Choroid plexus epithelial cell (primary cell): ENCODE measurements at regions not wholly inside any gene's neighbourhood (a gene's known extent, or its start where the extent isn't known, plus 50 kb on each side); places are given as distances from the start of the nearest gene placed in this dataset.
A peak's percentile ranks its signal among the peaks of the same experiment; 100 is the strongest.

ENCODE experiments used
- DNase-seq: peaks from one replicate; pipeline ENCODE4 v3.0.0-alpha.2; 2010; ENCODE audit warnings: low read depth
- H3K4me3 ChIP-seq: 2 replicates; pipeline ENCODE4 v1.5.1; 2011; ENCODE audit warnings: low read depth, mild to moderate bottlenecking, control low read depth, low read length, moderate library complexity
- TF ChIP-seq, protein P1 (sequence below): conservative IDR thresholded peaks from 2 replicates; pipeline ENCODE4 v1.5.1; 2011; ENCODE audit warnings: low read depth, mild to moderate bottlenecking, control low read depth, inconsistent platforms, low read length, moderate library complexity

DNA sequence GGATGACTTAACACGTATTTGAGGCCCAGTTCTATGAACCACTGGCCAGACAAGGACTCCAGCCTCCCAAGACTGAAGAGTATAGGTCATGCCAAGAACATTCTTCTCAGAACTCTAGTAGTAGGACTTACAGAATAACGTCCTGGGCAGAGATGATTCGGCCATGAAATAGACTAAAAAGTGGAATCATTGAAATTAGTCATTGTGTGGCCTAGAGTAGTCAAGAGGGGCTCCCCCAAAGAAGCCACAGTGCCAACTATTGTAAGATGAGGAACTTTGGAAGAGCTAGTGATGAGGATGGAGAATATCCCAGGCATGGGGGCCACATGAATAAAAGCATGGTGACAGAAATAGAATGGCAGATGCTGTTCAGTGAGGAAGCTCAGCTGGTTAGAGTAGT is 101.1 kb downstream of the TRIB2 start:
- no peak for DNase-seq
- TF ChIP-seq, protein P1, sequence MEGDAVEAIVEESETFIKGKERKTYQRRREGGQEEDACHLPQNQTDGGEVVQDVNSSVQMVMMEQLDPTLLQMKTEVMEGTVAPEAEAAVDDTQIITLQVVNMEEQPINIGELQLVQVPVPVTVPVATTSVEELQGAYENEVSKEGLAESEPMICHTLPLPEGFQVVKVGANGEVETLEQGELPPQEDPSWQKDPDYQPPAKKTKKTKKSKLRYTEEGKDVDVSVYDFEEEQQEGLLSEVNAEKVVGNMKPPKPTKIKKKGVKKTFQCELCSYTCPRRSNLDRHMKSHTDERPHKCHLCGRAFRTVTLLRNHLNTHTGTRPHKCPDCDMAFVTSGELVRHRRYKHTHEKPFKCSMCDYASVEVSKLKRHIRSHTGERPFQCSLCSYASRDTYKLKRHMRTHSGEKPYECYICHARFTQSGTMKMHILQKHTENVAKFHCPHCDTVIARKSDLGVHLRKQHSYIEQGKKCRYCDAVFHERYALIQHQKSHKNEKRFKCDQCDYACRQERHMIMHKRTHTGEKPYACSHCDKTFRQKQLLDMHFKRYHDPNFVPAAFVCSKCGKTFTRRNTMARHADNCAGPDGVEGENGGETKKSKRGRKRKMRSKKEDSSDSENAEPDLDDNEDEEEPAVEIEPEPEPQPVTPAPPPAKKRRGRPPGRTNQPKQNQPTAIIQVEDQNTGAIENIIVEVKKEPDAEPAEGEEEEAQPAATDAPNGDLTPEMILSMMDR: no peak
- no peak overlapping the region for H3K4me3 ChIP-seq

DNA sequence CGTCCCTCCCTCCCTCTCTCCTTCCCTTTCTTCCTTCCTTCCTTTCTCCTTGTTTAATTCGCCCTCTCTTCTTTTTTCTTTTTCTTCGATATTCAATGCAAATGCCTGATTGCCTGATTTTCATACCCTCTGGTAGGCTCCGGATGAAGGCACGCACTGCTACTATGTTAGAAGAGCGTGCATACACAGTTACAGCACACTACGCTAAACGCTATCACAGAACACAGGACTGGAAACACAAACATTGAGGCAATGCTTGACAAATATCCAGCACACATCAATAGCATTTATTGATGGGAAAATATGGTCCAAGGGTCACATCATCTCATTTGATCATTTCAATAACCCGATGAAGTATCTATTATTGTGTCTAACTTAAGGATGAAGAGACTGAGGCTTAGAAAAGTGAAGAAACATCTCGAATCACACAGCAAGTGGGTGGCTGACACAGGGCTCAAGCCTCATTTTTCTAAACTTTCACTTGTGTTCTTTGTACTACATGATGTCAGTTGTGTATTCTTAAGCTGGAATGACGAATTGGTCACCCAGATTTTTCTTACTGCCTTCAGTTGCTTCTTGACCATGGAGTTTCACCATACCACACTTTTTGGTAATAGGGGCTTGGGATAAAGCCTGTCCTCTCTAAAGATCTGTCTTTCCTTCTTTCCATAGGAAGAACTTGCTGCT is 101.8 kb downstream of the TRIB2 start:
- TF ChIP-seq, protein P1: no peak
- no peak for DNase-seq
- H3K4me3 ChIP-seq: no peak overlapping the region

DNA sequence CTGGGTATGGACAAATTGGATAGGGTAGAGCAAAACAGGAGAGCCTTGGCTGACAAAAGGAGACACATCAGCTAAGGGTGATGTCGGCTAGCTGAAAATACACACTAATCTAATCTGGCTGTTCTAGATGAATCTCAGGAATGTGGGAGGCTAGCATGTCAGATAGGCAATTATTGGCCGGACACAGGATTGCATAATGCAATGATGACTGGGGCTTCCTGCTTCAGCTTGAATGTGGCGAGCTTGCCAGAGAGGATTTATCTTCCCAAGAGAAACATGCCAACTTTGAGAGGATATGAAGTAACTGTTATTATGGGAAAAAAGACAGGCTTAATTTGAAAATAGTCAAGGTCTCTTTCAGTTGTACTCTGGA is 102.4 kb downstream of the TRIB2 start:
- no peak overlapping the region for H3K4me3 ChIP-seq
- peak; percentile 99 for DNase-seq

DNA sequence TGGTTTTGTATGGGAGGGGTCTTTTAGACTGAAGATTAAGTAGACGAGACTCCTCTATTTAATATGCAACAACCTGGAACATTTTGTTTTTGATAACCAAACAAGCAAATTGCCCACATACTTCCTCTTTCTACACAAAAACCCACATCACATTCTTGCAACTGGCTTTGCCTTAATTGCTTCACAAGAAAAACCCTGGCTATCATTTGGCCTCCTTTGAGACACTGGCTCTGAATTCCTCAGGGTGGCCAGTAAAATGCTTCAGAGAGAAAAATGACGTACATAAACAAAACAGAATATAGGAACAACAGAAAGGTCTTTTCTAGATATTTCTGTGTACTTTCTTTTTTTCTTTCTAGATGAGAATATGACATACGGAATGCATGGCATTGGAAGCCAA is 103.0 kb downstream of the TRIB2 start:
- DNase-seq: peak; percentile 90
- no peak overlapping the region for H3K4me3 ChIP-seq
- TF ChIP-seq, protein P1: no peak

More for the DNA sequence above, 102.4 kb downstream of the TRIB2 start:
- TF ChIP-seq, protein P1: no peak

DNA sequence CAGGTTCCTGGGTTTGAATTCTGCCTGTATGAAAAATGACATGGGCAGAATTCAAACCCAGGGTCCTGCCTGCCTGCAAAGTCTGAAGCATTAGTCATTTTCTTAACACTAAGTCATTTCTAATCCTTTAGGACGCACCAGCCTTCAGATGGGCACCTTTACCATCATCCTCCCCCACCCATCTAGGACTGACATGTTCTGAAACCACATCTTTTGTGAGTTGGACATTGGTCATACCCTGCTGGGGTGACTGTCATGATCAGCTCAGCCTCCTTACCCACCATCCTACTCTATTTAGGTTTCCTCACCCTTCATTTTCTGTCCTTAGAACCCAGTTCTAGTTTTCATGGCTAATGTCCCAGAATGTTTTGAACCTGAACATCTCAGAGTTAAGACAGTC is 104.9 kb downstream of the TRIB2 start:
- TF ChIP-seq, protein P1: no peak
- DNase-seq: no peak
- H3K4me3 ChIP-seq: no peak overlapping the region

DNA sequence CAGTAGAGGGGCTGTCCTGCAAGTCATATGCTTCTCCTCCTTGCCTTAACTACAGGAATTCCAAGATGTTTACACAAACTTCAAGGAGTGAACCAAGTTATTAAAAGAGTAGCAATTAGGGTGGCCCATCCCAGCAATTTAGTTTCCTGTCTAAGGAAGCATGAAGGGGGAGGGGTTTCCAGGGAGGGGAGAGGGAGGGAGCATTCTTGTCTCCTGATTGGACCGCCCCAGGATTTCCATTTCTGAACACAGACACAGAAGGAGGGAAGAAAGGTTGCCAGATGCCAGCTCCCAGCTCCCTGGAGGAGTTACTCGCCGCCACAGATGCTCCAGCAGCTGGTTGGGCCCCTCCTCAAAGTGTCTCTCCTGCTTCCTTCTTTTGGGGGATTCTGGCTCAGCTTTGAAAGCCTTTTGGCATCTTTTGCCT is 107.6 kb downstream of the TRIB2 start:
- no peak for DNase-seq
- TF ChIP-seq, protein P1: no peak

DNA sequence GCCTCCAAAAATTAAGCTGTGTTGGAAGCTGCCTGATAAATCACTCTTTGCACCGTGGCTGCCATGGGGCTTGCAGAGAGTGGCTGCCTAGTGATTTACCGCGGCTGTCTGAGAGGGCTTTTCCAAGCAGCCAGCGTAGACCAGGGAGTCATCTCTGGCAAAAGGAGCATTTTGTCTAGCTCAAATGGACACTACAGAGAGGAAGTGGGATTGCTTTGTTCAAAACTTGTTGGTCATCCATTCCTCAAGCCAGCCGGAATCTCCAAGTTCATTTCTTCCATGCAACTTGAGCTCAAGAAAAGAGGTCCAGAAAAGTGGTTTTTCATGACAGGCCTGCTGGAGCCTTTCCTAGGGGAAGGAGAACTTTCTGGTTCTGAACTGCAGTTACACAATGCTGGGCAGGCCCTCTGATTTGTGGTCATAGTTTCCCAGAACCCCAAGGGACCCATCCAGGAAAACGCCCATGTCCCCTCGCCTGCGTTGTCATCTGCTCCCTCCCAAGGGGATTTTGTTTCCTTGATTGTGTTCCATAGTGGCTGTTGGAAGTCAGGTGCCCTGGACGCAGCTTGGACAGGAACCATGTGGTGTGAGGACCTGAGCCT is 108.1 kb downstream of the TRIB2 start:
- TF ChIP-seq, protein P1: no peak
- no peak for DNase-seq
- H3K4me3 ChIP-seq: no peak overlapping the region

More for the DNA sequence above, 107.6 kb downstream of the TRIB2 start:
- no peak overlapping the region for H3K4me3 ChIP-seq
